GM21786 (cell line): ENCODE measurements at regions not wholly inside any gene's neighbourhood (a gene's known extent, or its start where the extent isn't known, plus 50 kb on each side); places are given as distances from the start of the nearest gene placed in this dataset.
"Not testable (repeated sequence)": the region's sequence is repeated elsewhere in the genome, so short reads cannot be mapped to it uniquely, and the experiment has no call there.

Experiments
- ATAC-seq: cut with Tn5 transposase; IDR thresholded peaks from one replicate; pipeline ENCODE4 v1.9.1; 2021; ENCODE audit not compliant: unreplicated experiment

GRCh38 chr14:106706488-106706887 lies 1180.1 kb downstream of the TMEM121 start:
- ATAC-seq = not testable (repeated sequence)

- ATAC-seq = not testable (repeated sequence)
These were observed 1183.8 kb downstream of the TMEM121 start for GRCh38 chr14:106710187-106710586.

GRCh38 chr14:106712513-106712912 lies 1186.1 kb downstream of the TMEM121 start:
- not testable (repeated sequence) for ATAC-seq

GRCh38 chr14:106714446-106715428 lies 1188.4 kb downstream of the TMEM121 start:
- ATAC-seq = not testable (repeated sequence)

- not testable (repeated sequence) for ATAC-seq
These were observed 1191.2 kb downstream of the TMEM121 start for GRCh38 chr14:106717544-106717943.

- ATAC-seq = not testable (repeated sequence)
These were observed 1193.5 kb downstream of the TMEM121 start for GRCh38 chr14:106719880-106720279.

GRCh38 chr14:106721926-106722325 lies 1195.5 kb downstream of the TMEM121 start:
- not testable (repeated sequence) for ATAC-seq

GRCh38 chr14:106722813-106723687 lies 1196.7 kb downstream of the TMEM121 start:
- ATAC-seq = not testable (repeated sequence)

- not testable (repeated sequence) for ATAC-seq
These were observed 1201.6 kb downstream of the TMEM121 start for GRCh38 chr14:106727962-106728361.

GRCh38 chr14:106728611-106729010 lies 1202.2 kb downstream of the TMEM121 start:
- ATAC-seq = no peak

GRCh38 chr14:106729551-106729950 lies 1203.2 kb downstream of the TMEM121 start:
- no peak for ATAC-seq

- no peak for ATAC-seq
These were observed 1207.4 kb downstream of the TMEM121 start for GRCh38 chr14:106733771-106734170.

- no peak for ATAC-seq
These were observed 1210.6 kb downstream of the TMEM121 start for GRCh38 chr14:106737021-106737420.

- no peak for ATAC-seq
These were observed 1211.7 kb downstream of the TMEM121 start for GRCh38 chr14:106738075-106738474.

GRCh38 chr14:106738598-106739258 lies 1212.3 kb downstream of the TMEM121 start:
- not testable (repeated sequence) for ATAC-seq

- peak; percentile 63 for ATAC-seq
These were observed 1214.9 kb downstream of the TMEM121 start for GRCh38 chr14:106741086-106741827.

- ATAC-seq = peak; percentile 57
These were observed 1218.8 kb downstream of the TMEM121 start for GRCh38 chr14:106745016-106745767.

GRCh38 chr14:106750089-106750488 lies 1223.7 kb downstream of the TMEM121 start:
- ATAC-seq = not testable (repeated sequence)

GRCh38 chr14:106753751-106754150 lies 1227.4 kb downstream of the TMEM121 start:
- ATAC-seq = not testable (repeated sequence)
